SK-N-SH (cell line): ENCODE measurements at regions not wholly inside any gene's neighbourhood (a gene's known extent, or its start where the extent isn't known, plus 50 kb on each side); places are given as distances from the start of the nearest gene placed in this dataset.

Experiments used
- ELF1 ChIP-seq: IDR thresholded peaks from 2 replicates; pipeline ENCODE4 v1.4.0; 2012
- FOXM1 ChIP-seq: IDR thresholded peaks from 2 replicates; pipeline ENCODE4 v1.4.0; 2012; ENCODE audit warnings: low read depth, mild to moderate bottlenecking
- GATA2 ChIP-seq: sonication (generic); formaldehyde crosslinking; IDR thresholded peaks from 2 replicates; pipeline ENCODE4 v1.5.0; 2020; ENCODE audit warnings: mild to moderate bottlenecking, missing genetic modification reagents
- JUND ChIP-seq: IDR thresholded peaks from 2 replicates; pipeline ENCODE4 v1.4.0; 2012
- POLR2AphosphoS5 ChIP-seq: IDR thresholded peaks from 2 replicates; pipeline ENCODE4 v1.6.1; 2012; ENCODE audit warnings: low read depth, low read length
- RAD21 ChIP-seq: IDR thresholded peaks from 2 replicates; pipeline ENCODE4 v1.6.1; 2012; ENCODE audit warnings: mild to moderate bottlenecking, low read length
- RXRA ChIP-seq: IDR thresholded peaks from 2 replicates; pipeline ENCODE4 v1.4.0; 2012; ENCODE audit warnings: low read depth, mild to moderate bottlenecking, borderline replicate concordance
- SIN3A ChIP-seq: IDR thresholded peaks from 2 replicates; pipeline ENCODE4 v1.6.1; 2012; ENCODE audit warnings: low read depth, mild to moderate bottlenecking, low read length, moderate library complexity, borderline replicate concordance
- SMC3 ChIP-seq: IDR thresholded peaks from 2 replicates; pipeline ENCODE4 v1.6.1; 2012; ENCODE audit warnings: low read depth, low read length, improper control_type of control experiment
- YY1 ChIP-seq: IDR thresholded peaks from 2 replicates; pipeline ENCODE4 v1.4.0; 2012; ENCODE audit warnings: low read depth, mild to moderate bottlenecking
- TF ChIP-seq, protein P1 (sequence below): fragments of 200-600 bp; sonication (generic); IDR thresholded peaks from 2 replicates; pipeline ENCODE4 v1.6.1; 2017; ENCODE audit warnings: antibody characterized with exemption, mild to moderate bottlenecking, moderate library complexity

DNA sequence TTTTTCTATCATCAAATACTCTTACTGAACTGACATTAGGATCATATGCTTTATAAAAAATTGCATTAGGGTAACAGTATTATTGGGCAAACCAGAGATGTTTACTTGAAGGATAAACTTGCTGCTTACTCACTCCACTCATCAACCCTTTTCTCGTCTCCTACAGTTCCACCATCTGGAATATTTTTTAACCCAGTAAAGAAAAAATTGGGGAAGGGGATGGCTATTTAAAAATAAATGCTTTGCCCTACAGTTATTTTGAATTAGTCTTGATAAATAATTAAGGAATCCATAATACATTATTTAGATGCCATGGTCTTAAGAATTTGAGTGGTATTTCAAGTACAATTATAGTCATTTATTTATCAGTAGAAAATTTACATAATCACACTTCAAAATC, 225.8 kb downstream of the MEF2C start:
- no peak for TF ChIP-seq ELF1
- TF ChIP-seq, protein P1, sequence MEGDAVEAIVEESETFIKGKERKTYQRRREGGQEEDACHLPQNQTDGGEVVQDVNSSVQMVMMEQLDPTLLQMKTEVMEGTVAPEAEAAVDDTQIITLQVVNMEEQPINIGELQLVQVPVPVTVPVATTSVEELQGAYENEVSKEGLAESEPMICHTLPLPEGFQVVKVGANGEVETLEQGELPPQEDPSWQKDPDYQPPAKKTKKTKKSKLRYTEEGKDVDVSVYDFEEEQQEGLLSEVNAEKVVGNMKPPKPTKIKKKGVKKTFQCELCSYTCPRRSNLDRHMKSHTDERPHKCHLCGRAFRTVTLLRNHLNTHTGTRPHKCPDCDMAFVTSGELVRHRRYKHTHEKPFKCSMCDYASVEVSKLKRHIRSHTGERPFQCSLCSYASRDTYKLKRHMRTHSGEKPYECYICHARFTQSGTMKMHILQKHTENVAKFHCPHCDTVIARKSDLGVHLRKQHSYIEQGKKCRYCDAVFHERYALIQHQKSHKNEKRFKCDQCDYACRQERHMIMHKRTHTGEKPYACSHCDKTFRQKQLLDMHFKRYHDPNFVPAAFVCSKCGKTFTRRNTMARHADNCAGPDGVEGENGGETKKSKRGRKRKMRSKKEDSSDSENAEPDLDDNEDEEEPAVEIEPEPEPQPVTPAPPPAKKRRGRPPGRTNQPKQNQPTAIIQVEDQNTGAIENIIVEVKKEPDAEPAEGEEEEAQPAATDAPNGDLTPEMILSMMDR, result no peak
- no peak for TF ChIP-seq FOXM1
- TF ChIP-seq SMC3, result no peak
- no peak for TF ChIP-seq SIN3A
- TF ChIP-seq JUND, result no peak
- TF ChIP-seq RXRA, result no peak
- TF ChIP-seq POLR2AphosphoS5, result no peak
- TF ChIP-seq RAD21, result no peak
- TF ChIP-seq GATA2 (CRISPR knock-in tag), result no peak
- TF ChIP-seq YY1, result no peak
